HG02763 (cell line): ENCODE measurements at regions not wholly inside any gene's neighbourhood (a gene's known extent, or its start where the extent isn't known, plus 50 kb on each side); places are given as distances from the start of the nearest gene placed in this dataset.

ENCODE experiments used
- ATAC-seq: cut with Tn5 transposase; IDR thresholded peaks from one replicate; pipeline ENCODE4 v1.9.1; 2021; ENCODE audit warnings: mild to moderate bottlenecking, moderate library complexity; ENCODE audit not compliant: unreplicated experiment

- ATAC-seq: no peak
Measured at GRCh38 chr13:85316506-85317025, 482.7 kb downstream of the SLITRK6 start.

GRCh38 chr13:85314686-85315085 is 484.5 kb downstream of the SLITRK6 start:
- ATAC-seq: no peak

- ATAC-seq: no peak
Measured at GRCh38 chr13:85313761-85314503, 485.3 kb downstream of the SLITRK6 start.

GRCh38 chr13:85312071-85312470 is 487.1 kb downstream of the SLITRK6 start:
- no peak for ATAC-seq

- ATAC-seq: no peak
Measured at GRCh38 chr13:85303630-85304029, 495.6 kb downstream of the SLITRK6 start.

- no peak for ATAC-seq
Measured at GRCh38 chr13:85298387-85298924, 500.8 kb downstream of the SLITRK6 start.

- ATAC-seq: no peak
Measured at GRCh38 chr13:85288698-85289097, 510.5 kb downstream of the SLITRK6 start.

- ATAC-seq: no peak
Measured at GRCh38 chr13:85287528-85287927, 511.7 kb downstream of the SLITRK6 start.

- ATAC-seq: no peak
Measured at GRCh38 chr13:85286081-85286480, 513.1 kb downstream of the SLITRK6 start.

- no peak for ATAC-seq
Measured at GRCh38 chr13:85284349-85284748, 514.9 kb downstream of the SLITRK6 start.

- ATAC-seq: no peak
Measured at GRCh38 chr13:85283408-85283807, 515.8 kb downstream of the SLITRK6 start.

- ATAC-seq: no peak
Measured at GRCh38 chr13:85282876-85283275, 516.3 kb downstream of the SLITRK6 start.

- ATAC-seq: no peak
Measured at GRCh38 chr13:85278851-85279250, 520.4 kb downstream of the SLITRK6 start.

- no peak for ATAC-seq
Measured at GRCh38 chr13:85277748-85278147, 521.5 kb downstream of the SLITRK6 start.

- ATAC-seq: no peak
Measured at GRCh38 chr13:85266771-85267170, 532.4 kb downstream of the SLITRK6 start.

- no peak for ATAC-seq
Measured at GRCh38 chr13:85266331-85266730, 532.9 kb downstream of the SLITRK6 start.

GRCh38 chr13:85265296-85265695 is 533.9 kb downstream of the SLITRK6 start:
- ATAC-seq: no peak

- no peak for ATAC-seq
Measured at GRCh38 chr13:85262499-85262898, 536.7 kb downstream of the SLITRK6 start.

GRCh38 chr13:85261757-85262346 is 537.4 kb downstream of the SLITRK6 start:
- ATAC-seq: no peak

GRCh38 chr13:85260896-85261295 is 538.3 kb downstream of the SLITRK6 start:
- no peak for ATAC-seq

- no peak for ATAC-seq
Measured at GRCh38 chr13:85255978-85256377, 543.2 kb downstream of the SLITRK6 start.

GRCh38 chr13:85254641-85255040 is 544.6 kb downstream of the SLITRK6 start:
- no peak for ATAC-seq
